Heart left ventricle (tissue), 13 donors: ENCODE measurements at regions not wholly inside any gene's neighbourhood (a gene's known extent, or its start where the extent isn't known, plus 50 kb on each side); places are given as distances from the start of the nearest gene placed in this dataset.

Source experiments
- CTCF ChIP-seq, 12 donors: fragments of 200-600 bp; sonication (generic) in 4 of 12; IDR thresholded peaks; one replicate each; pipeline versions ENCODE4 v1.5.0 to v1.8.0; 2018 to 2022; ENCODE audit warnings: antibody characterized with exemption in 12 of 12, mild to moderate bottlenecking in 5 of 12
- POLR2A ChIP-seq, 2 donors: fragments of 450-650 bp; IDR thresholded peaks; one replicate each; pipeline ENCODE4 v1.6.1; 2017; ENCODE audit warnings: antibody characterized with exemption in 2 of 2, mild to moderate bottlenecking in 2 of 2, moderate library complexity in 2 of 2
- donor health status: ischemic (EF 13 %, LVEDD 7.1; RV severe dilation, severe dysfunction).
- donor health status: DM: no; HTN: yes; CAD: no.
- donor health status: DM: no; HTN: no; CAD: no.
- donor health status: ischemic (EF 25% LVEDD 6.9; RV normal size, moderate dysfunction).
- donor health status: ischemic (EF 25% LVEDD 5.7; RV mildly dilated, moderate dysfunction).
- donor health status: ischemic (EF 35%, LVEDD 5.7; RV mildly dilated, moderate dysfunction).
- donor health status: nonischemic (EF 11% LVEDD 7.7; RV severe dilation, severe dysfunction).
- donor health status: DM: yes; HTN: yes; CAD: no.
- donor health status: PGD.
- donor health status: ischemic (EF 29% LVEDD 5.4; RV normal size, mild dysfunction).
- donor health status: nonischemic (EF 23%, LVEDD 6.1; RV moderate dilation, normal function).

- no peak for TF ChIP-seq CTCF (IDR thresholded peaks at IDR 0.05)
- no peak for TF ChIP-seq POLR2A (IDR thresholded peaks at IDR 0.05)
These were observed 490.8 kb upstream of the CDH7 start for GRCh38 chr18:65260030-65260429.
